Left lung (tissue), 4 donors: ENCODE measurements at regions not wholly inside any gene's neighbourhood (a gene's known extent, or its start where the extent isn't known, plus 50 kb on each side); places are given as distances from the start of the nearest gene placed in this dataset.

Experiments used
- ATAC-seq: fragments of 200-7000 bp; cut with Tn5 transposase; one replicate; pipeline ENCODE4 v1.9.1; 2020; ENCODE audit warnings: moderate library complexity
- DNase-seq, 4 donors: peaks; one replicate each; pipeline ENCODE4 v3.0.0-alpha.2; 2013 to 2020
- H3K27ac ChIP-seq, 2 donors: fragments of 200-600 bp; sonication (generic) in 1 of 2; one replicate each; pipeline versions ENCODE4 v1.5.0 to v1.8.0; 2020 to 2021
- H3K27me3 ChIP-seq, 2 donors: fragments of 200-600 bp; sonication (generic) in 1 of 2; one replicate each; pipeline versions ENCODE4 v1.5.0 to v1.8.0; 2020 to 2021
- H3K36me3 ChIP-seq, 2 donors: fragments of 200-600 bp; sonication (generic) in 1 of 2; one replicate each; pipeline versions ENCODE4 v1.5.0 to v1.8.0; 2020 to 2021
- H3K4me1 ChIP-seq, 2 donors: fragments of 200-600 bp; one replicate each; pipeline ENCODE4 v1.8.0; 2021
- H3K4me3 ChIP-seq, 2 donors: fragments of 200-600 bp; sonication (generic) in 1 of 2; one replicate each; pipeline versions ENCODE4 v1.5.0 to v1.8.0; 2020 to 2021; ENCODE audit warnings: mild to moderate bottlenecking in 1 of 2
- H3K9me3 ChIP-seq, 2 donors: fragments of 200-600 bp; sonication (generic) in 1 of 2; one replicate each; pipeline versions ENCODE4 v1.5.0 to v1.8.0; 2020 to 2021
- intact Hi-C, 2 donors: fragments of 100-400 bp; cut with DNase I; formaldehyde crosslinking; loops; one replicate each; pipeline versions ENCODE4 v1.11.2 to v1.14.2; 2022
- TF ChIP-seq, protein P1 (sequence below), 2 donors: fragments of 200-600 bp; sonication (generic) in 1 of 2; IDR thresholded peaks; one replicate each; pipeline versions ENCODE4 v1.5.0 to v1.8.0; 2021; ENCODE audit warnings: antibody characterized with exemption in 2 of 2
- donor health status: DM: no; HTN: yes; CAD: no.
- donor health status: DM: no; HTN: no; CAD: no.

DNA sequence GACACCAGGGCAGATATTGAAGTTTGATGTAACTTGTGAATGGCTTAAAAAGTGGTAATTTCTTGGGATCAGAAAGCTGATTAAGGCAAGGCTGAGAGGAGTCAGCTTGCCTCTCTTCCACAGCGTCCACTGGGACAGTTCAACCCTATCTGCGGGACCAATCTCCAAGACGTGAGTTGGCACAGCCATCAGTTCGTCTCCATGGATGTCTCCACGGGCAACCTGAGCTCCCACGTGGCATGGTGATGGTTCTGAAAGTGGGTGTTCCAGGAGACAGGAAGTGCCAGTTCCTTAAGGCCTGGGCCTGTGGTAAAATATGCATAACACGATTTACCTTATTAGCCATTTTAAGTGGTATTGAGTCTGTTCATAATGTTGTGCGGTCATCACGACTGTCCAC is 67.9 kb upstream of the BHLHE23 start:
- intact Hi-C loops, result no loop called here
- ATAC-seq (no peak), DNase-seq (peak in 1 of 4 donors; percentile 10)
- TF ChIP-seq, protein P1, sequence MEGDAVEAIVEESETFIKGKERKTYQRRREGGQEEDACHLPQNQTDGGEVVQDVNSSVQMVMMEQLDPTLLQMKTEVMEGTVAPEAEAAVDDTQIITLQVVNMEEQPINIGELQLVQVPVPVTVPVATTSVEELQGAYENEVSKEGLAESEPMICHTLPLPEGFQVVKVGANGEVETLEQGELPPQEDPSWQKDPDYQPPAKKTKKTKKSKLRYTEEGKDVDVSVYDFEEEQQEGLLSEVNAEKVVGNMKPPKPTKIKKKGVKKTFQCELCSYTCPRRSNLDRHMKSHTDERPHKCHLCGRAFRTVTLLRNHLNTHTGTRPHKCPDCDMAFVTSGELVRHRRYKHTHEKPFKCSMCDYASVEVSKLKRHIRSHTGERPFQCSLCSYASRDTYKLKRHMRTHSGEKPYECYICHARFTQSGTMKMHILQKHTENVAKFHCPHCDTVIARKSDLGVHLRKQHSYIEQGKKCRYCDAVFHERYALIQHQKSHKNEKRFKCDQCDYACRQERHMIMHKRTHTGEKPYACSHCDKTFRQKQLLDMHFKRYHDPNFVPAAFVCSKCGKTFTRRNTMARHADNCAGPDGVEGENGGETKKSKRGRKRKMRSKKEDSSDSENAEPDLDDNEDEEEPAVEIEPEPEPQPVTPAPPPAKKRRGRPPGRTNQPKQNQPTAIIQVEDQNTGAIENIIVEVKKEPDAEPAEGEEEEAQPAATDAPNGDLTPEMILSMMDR (IDR thresholded peaks at IDR 0.05), result no peak
- Histone ChIP-seq H3K9me3 (peaks cover 0 to 29% of the 10 kb centered on the region in 2 donors), H3K4me1 (no peaks in the 10 kb centered on the region), H3K27ac (no peak overlapping the region), H3K36me3 (no peaks in the 10 kb centered on the region), H3K27me3 (peaks cover 30 to 64% of the 10 kb centered on the region in 2 donors), H3K4me3 (no peak overlapping the region)

DNA sequence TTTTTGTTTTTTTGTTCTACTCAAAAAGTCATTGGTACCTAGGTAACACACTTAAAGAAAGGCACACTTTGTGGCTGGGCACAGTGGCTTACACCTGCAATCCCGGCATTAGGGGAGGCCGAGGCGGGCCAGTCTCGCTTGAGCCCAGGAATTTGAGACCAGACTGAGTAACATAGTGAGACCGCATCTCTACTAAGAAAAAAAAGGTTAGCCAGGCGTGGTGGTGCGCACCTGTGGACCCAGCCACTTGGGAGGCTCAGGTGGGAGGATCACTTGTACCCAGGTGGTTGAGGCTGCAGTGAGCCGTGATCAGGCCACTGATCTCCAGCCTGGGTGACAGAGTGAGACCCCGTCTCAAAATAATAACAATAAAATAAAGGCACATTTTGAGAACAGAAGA is 67.4 kb upstream of the BHLHE23 start:
- ATAC-seq, result no peak
- intact Hi-C loops, result no loop called here
- Histone ChIP-seq H3K9me3 (peaks cover 0 to 28% of the 10 kb centered on the region in 2 donors), H3K4me3 (no peak overlapping the region), H3K36me3 (no peaks in the 10 kb centered on the region), H3K4me1 (no peaks in the 10 kb centered on the region), H3K27me3 (peaks cover 30 to 69% of the 10 kb centered on the region in 2 donors), H3K27ac (no peak overlapping the region)
- TF ChIP-seq, protein P1 (IDR thresholded peaks at IDR 0.05), result no peak
- peak in 2 of 4 donors; percentile 16 to 47 for DNase-seq

DNA sequence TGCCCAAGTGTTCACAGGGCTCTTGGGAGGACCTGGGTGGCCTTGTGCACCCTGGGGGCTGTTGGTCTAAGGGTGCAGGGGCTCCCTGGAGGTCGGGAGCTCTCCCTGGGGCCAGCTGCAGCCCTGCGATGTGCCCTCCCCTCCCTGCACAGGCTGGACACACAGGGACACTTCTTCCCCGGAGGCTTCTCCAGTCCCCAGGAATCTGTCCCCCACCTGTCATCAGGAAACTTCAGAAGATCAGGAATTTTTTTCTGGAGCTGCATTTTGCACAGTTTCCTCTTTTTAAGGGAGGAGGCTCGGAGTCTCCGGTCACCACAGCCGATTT is 66.9 kb upstream of the BHLHE23 start:
- DNase-seq, result peak in 1 of 4 donors; percentile 45
- ATAC-seq, result no peak
- Histone ChIP-seq H3K27me3 (peaks cover 30 to 74% of the 10 kb centered on the region in 2 donors), H3K9me3 (peaks cover 0 to 27% of the 10 kb centered on the region in 2 donors), H3K27ac (no peak overlapping the region), H3K4me1 (no peaks in the 10 kb centered on the region), H3K4me3 (no peak overlapping the region), H3K36me3 (no peaks in the 10 kb centered on the region)
- intact Hi-C loops, result no loop called here
- TF ChIP-seq, protein P1 (IDR thresholded peaks at IDR 0.05), result no peak

DNA sequence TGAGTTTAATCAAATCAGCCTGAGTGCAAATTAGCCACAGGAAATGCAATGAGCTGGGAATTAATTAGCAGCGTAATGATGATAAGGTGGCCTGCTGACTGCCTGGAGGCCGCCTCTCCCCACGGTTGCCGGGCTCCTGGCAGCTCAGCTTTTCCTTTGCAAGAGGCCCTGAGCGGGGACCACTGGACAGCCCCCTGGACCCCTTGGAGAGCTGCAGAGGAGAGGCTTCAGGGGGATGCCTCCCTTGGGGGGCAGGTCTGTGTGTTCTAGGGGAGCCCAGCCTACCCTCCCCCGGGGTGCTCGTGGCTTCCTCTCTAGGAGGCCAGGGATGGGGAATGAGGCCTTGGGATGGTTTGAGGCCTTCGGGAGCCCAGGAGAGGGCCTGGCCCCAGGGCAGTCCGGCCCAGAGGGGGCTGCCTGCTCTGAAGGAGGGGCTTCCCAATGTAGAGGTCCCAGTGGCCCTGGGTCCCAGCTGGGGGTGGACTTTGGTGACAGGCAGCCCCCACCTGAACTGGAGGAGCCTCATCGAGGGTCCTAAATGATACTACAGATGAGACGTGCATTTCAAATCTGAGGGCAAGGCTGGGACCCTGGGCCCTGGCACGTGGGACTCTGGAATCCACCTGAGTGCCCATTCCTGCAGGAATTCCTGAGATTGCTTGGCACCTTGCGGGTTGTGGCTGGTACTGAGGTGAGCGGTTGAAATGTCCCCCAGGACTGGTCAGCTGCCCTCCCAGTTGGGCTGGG is 66.4 kb upstream of the BHLHE23 start:
- Histone ChIP-seq H3K27me3 (peaks cover 30 to 79% of the 10 kb centered on the region in 2 donors), H3K4me3 (no peak overlapping the region), H3K27ac (no peak overlapping the region), H3K36me3 (no peaks in the 10 kb centered on the region), H3K4me1 (no peaks in the 10 kb centered on the region), H3K9me3 (peaks cover 0 to 22% of the 10 kb centered on the region in 2 donors)
- TF ChIP-seq, protein P1 (IDR thresholded peaks at IDR 0.05), result no peak
- intact Hi-C loops, result no loop called here
- ATAC-seq (no peak), DNase-seq (peak in 2 of 4 donors; percentile 17 to 31)

DNA sequence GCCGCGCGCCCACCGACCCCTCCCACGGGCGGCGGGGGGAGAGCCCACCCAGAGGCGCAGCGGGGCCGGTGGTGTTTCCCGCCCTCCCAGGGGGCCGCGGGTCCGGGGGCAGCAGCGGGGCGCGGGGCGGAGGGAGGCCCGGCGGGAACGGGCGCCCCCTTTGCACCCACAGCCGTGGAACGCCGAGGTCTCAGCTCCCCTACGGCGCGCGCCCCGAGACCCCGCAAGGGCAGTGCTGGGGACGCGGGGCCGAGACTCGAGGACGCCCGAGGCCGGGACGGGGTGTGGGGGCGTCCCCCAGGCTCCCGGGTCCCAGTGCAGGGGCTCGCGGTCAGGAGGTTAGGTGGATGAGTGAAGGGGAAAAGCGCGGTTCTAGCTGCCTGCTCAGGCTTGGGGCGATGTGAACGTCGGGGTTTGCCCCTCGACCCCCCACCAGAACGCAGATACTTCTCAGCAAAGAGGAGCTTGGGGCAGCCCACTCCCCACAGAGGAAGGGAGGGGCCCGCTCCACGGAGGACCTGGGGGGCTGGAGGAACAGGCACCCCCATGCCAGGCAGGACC is 65.5 kb upstream of the BHLHE23 start:
- intact Hi-C loops, result no loop called here
- no peaks in the 10 kb centered on the region for H3K4me1 ChIP-seq
- TF ChIP-seq, protein P1 (IDR thresholded peaks at IDR 0.05), result no peak
- DNase-seq (peak in 2 of 4 donors; percentile 10 to 63), ATAC-seq (no peak)
- H3K4me3 ChIP-seq, result no peak overlapping the region
- peaks cover 0 to 14% of the 10 kb centered on the region in 2 donors for H3K9me3 ChIP-seq
- peaks cover 30 to 88% of the 10 kb centered on the region in 2 donors for H3K27me3 ChIP-seq
- no peak overlapping the region for H3K27ac ChIP-seq
- no peaks in the 10 kb centered on the region for H3K36me3 ChIP-seq
